Right ventricle myocardium superior (tissue), 1 donor: ENCODE measurements at regions not wholly inside any gene's neighbourhood (a gene's known extent, or its start where the extent isn't known, plus 50 kb on each side); places are given as distances from the start of the nearest gene placed in this dataset.

Experiments used
- ATAC-seq: fragments of 200-7000 bp; cut with Tn5 transposase; one replicate; pipeline ENCODE4 v1.9.1; 2020; ENCODE audit warnings: mild to moderate bottlenecking; ENCODE audit not compliant: poor library complexity
- DNase-seq: peaks from one replicate; pipeline ENCODE4 v3.0.0-alpha.2; 2020
- intact Hi-C: fragments of 100-400 bp; cut with DNase I; formaldehyde crosslinking; loops from one replicate; pipeline ENCODE4 v1.11.2; 2022
- donor health status: DM: no; HTN: yes; CAD: no; lungs with severe emphysema.

DNA sequence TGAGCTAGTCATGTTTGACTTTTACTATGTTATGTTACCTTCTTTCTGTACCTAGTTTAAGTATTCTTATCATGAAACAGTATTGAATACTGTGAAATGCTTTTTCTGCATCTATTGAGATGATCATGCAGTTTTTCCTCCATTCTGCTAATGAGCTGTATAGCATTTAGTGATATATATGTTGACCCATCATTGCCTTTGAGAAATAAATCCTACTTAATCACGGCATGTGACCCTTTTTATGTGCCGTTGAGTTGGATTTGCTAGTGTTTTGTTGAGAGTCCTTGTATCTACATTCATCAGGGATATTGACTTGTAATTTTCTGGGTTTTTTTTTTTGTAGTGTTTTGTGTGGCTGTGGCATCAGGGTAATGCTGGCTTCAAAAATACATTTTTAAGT lies 537.7 kb upstream of the AADAT start:
- no peak for DNase-seq
- intact Hi-C loops = no loop called here
- no peak for ATAC-seq

DNA sequence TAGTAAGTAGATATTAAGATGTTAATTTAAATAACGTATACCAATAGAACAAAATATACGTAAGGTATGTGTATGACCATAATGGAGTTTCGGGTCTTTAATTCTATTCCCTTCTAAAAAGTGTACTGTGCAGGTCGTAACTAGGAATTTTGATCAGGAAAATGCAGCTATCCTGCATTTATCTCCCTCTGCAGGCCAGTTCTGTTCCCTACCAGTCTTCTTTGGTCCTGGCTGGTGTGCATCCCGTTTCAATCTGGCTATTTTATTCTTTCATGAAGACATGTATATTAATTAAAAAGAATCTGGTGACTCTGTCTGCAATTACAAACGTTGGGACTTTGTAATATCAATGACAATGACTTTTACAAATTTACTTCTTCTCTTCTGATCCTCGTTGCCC lies 534.1 kb upstream of the AADAT start:
- no peak for ATAC-seq
- intact Hi-C loops = no loop called here
- DNase-seq = no peak

DNA sequence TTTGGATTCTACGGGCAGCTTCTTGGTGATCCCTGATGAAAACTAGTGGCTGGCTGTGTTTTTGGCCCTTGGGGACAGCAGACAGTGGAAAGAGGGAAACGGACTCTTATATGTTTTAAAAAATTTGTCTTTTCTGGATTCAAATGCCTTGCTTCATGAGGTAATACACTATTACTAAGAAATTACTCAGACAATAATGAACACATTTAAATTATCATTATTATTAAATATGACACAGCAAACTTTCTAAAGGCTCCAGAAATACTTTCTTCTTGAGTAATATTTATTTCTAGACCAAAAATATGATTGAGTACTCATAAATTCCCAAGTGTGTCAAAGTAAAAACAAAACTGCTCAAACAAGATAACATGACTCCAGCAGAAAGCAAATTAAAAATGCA lies 520.7 kb upstream of the AADAT start:
- DNase-seq (no peak), ATAC-seq (no peak)
- intact Hi-C loops = no loop called here

DNA sequence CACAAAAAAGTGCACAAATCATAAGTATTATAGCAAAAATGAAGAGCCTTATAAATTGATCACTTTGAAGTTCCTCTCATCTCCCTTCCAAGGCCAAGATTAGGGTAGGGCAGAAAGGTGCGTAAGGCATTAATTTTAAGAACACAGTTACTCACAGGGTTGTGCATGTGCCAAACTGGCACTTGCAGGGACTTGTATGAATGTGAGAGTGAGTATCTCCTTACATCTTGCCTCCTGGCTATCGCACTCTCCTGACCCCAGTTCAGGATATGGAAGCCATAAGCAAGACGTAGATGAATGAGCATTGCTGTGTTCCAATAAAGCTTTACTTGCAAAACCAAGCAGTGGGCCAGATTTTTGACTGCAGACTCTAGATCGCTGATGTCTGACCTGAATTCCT lies 510.1 kb upstream of the AADAT start:
- intact Hi-C loops = no loop called here
- DNase-seq = no peak
- ATAC-seq = no peak

DNA sequence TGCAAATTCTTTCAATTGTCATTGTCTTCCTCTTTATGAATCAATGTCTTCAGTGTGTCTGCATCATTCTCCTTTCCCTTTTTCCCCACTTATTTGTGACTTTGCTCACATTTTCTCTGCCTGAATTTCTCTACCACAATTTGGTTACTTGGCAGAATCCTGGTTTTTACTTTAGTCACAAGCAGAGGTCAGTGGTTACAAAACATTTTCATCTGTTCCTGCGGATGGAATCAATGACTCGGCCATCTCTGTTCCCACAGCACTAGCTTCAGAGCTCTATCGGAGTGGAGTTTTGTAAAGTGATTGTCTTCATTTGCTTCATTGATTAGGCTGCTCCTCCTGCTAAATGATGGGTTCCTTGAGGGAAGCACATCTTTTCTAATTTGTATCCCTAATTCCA lies 501.3 kb upstream of the AADAT start:
- intact Hi-C loops = no loop called here

DNA sequence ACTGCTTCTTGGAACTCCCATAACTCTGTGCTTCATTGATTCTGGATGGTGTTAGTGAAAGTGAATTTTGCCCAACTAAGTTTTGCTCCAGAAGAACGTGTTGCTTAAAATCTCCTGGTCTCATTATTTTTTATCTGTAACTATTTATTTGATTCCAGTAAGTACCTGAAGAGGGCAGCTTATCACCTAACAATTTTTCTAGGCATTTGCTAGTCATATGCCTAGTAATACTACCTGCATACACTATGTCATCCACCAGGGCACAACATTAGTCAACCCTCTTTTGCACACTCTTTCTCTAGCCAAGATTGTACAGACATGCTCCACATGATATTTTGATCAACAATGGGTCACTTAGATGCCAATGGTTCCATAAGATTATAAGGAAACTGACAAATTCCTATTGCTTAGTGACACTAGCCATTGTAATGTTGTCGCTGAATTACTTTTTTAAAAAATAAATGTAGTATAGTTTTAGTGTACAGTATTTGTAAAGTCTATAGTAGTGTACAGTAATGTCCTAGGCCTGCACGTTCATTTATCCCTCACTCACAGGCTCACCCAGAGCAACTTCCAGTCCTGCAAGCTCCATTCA lies 499.9 kb upstream of the AADAT start:
- DNase-seq (no peak), ATAC-seq (no peak)
- intact Hi-C loops = no loop called here

More for the DNA sequence above, 501.3 kb upstream of the AADAT start:
- ATAC-seq (no peak), DNase-seq (no peak)

DNA sequence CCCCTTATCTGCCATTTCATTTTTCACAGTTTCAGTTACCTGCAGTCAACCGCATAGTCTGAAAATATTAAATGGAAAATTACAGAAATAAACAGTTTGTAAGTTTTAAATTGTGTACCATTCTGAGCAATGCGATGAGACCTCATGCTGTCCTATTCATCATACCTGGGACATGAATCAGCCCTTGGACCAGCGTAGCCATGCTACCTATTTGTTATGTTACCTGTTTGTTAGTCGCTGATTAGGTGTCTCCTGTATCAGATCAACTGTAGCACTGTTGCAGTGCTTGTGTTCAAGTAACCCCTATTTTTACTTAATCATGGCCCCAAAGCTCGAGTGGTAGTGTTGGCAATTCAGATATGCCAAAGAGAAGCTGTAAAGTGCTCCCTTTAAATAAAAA lies 492.2 kb upstream of the AADAT start:
- no peak for ATAC-seq
- intact Hi-C loops = no loop called here
- DNase-seq = no peak

DNA sequence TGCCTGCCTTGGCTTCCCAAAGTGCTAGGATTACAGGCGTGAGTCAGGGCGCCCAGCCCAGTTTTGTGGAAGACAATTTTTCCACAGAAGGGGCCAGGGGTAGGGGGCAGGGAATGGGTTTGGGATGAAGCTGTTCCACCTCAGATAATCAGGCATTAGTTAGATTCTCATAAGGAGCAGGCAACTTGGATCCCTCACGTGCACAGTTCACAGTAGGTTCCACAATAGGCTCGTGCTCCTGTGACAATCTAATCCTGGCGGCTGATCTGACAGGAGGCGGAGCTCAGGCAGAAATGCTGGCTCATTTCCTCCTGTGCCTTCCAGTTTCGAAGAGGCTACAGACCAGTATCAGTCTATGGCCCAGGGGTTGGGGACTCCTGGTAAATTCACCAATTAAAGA lies 491.6 kb upstream of the AADAT start:
- ATAC-seq = no peak
- DNase-seq = no peak
- intact Hi-C loops = no loop called here

DNA sequence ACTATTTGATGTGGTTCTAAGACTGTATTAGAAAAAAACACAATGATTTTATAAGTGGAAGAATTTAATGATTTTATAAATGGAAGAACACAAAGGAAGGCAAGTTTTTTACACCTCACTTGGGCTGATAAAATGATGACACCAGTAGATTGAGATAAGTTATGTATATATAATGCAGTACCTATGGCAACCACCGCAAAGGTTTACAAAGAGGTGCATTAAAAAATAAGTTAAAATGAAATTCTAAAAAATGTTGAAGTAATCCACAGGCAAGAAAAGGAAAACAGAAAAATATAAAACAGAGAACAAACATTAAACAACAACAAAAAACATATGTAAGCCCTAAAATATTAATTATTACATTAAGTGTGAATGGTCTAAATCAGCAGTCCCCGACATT lies 490.9 kb upstream of the AADAT start:
- intact Hi-C loops = no loop called here
- no peak for ATAC-seq

DNA sequence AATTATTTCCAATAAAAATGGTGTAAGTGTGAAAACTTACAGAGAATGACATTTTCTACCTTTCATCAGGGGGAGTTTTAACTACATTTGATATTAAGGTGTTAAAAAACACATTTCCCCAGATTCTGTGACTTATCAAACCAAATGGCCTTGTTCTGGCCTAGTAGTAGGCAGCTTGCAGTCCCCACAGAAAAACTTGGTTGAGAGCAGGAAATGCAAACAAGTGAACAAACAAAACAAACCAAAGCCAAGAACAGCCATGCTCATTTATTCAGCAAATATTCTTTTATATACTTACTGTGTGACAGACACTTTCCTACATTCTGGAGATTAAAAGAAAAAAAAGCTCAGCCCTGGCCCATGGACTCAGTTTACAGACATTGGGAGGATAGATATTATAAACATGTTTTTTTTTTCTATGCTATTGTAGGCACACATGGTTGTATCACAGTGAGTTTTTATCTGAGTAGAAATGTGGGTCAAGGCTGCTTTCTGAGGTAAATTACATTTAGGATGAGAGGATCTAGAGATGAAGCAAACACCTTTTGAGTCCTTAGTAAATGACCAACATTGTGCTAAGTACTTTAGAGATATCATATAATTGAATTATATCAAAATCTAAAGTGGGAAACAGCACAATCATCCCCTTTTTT lies 449.2 kb upstream of the AADAT start:
- no peak for ATAC-seq
- DNase-seq = no peak
- intact Hi-C loops = no loop called here

More for the DNA sequence above, 490.9 kb upstream of the AADAT start:
- no peak for DNase-seq

DNA sequence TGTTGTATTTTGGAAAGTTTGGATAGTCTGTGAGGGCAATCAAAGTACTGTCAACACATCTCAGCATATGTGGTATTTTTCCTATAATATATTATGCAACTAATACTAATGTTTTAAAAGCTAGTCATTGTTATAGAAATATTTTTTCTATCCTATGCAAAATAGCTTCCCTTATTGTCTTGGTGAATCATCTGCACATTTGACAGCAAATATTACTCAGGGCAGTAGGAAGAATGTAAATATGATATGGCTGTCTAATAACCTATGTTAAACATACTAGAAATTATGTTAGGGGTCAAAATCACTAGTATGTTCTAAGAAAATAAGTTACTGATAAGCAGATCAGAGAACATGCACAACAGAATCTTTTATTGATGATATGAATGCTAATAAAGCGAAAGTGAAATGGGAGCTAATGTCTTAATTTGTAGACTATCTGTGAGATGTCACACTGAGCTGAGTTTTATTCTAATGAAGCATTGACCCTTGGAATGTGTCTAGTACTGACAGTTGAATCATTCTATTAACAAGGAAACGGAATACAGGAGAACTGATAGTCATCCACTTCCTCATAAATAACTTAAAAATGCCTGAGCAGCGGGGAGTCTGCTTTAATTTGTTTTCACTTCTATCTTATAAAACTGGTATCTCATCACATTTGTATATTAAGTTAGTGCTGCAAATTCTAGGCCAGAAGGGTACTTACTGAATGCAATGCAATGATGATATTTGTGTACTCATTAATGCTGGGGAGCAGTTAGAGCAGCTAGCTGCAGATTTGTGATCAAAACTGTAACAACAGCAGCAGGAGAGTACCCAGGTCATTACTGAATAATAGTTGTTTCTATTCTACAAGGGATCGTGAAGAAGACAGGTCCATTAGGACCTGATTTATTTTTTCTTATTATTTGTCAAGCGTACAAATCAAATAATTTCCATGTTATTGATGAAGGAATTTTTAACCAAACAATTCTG lies 440.3 kb upstream of the AADAT start:
- intact Hi-C loops = no loop called here

DNA sequence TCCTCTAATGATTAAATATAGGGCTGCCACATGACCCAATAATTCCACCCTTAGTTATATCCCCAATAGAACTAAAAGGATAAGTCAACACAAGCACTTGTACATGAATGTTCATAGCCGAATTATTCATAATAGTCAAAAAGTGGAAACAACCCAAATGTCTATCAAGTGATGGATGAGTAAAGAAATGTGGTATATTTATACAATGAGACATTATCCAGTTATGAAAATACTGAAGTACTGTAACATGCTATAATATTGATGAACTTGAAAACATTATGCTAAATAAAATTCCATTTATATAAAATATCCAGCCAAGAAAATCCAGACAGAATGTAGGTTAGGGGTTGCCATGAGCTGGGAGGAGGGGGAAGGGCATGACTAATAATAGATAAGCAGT lies 436.7 kb upstream of the AADAT start:
- ATAC-seq = no peak
- no peak for DNase-seq
- intact Hi-C loops = no loop called here

More for the DNA sequence above, 440.3 kb upstream of the AADAT start:
- no peak for ATAC-seq
- no peak for DNase-seq

DNA sequence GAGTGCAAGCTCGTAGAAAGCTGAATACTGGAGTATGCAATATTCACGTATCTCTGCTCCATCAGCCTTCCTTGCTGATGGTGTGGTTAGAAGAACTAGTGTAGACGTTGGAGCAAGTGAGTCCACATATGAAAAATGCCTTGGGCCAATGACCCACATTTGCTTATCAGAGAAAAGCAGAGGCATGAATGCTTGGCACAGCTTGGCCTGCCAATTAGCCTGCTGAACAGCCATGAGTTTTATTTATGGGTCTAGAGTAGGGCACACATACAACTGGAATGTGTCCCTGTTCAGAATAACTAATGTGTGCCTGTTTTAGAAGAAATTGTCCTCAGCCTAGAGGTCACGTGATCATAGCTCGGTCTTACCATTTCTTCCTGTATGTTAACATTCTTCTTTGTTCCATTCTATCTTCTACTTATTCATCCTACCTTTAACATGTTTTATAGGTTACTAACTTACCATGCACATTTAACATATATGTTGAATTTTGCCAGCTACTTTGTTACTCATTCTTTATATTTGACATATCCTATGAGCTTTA lies 432.7 kb upstream of the AADAT start:
- intact Hi-C loops = no loop called here
- ATAC-seq (peak; percentile 77), DNase-seq (peak; percentile 37)

DNA sequence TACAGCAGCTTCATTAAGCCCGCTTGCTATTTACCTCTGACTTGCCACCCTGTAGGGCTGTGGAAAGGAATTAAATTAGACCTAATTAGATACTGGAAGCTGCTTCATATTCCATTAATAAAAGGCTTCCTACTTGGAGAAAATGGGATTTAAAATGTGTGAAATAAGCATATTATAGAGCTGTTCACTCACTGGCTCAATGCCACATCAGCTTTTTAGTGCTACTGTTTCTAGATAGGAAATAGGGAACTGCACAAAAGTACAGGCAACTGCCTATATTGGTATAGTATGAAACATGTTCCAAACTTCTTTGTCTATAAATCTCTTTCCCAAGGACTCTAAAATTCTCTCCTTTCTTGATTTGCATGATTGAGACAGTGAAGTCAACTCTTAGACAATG lies 407.9 kb upstream of the AADAT start:
- DNase-seq (no peak), ATAC-seq (no peak)
- intact Hi-C loops = no loop called here

DNA sequence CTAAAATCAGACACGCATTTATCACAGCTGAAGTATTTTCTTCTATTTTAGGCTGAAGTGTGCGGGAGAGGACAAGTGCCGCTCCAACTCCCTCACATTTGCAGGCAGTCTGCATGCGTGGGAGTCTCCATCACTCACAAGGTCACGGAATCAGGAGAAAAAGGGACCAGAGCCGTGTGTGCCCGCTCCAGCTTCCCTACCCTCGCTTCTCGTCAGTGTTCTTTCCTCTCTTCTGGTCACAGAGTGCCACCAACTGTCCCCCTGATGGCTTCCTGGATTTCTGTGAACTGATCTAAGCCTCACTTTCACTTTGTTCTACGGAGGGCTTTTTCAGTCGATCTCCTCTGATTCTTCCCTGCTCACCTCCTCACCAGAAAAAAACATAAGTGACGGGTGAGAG lies 407.4 kb upstream of the AADAT start:
- ATAC-seq (no peak), DNase-seq (no peak)
- intact Hi-C loops = no loop called here

DNA sequence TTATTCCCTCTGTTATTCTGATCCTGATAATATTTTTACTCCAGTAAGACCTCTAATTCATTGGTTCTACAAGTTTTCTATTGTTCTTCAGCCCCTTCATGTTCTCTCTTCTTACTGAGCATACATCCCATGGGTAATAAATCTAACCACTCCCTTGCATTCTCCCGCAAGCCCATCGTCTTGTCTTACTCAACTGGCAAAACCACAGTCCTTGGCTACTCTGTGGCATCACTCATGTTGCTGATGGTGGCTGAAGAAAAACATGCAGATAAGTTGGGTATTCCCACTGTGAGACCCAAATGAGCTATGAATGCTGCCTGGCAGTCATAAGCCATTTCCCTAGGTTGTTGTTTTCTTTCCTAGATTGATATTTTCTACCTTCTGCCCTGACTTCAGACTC lies 402.2 kb upstream of the AADAT start:
- intact Hi-C loops = no loop called here
- no peak for ATAC-seq
- no peak for DNase-seq

DNA sequence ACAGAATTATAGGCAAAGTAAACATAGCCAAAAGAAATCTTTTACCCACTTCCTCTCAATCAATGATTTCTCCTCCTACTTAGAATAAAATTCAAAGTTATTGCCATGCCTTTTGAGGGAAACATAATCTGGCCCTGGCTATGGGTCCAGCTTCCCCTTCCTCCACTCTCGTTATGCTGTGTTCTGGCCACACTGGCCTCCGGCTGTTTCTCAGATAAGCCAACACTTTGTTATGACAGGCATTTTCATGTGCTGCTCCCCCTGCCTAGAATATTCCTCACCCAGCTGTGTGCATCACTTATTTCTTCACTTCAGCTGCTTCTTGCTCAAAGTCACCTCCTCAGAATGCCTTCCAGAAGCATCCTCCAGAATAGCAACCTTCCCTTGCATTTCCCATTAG lies 386.6 kb upstream of the AADAT start:
- ATAC-seq = no peak

DNA sequence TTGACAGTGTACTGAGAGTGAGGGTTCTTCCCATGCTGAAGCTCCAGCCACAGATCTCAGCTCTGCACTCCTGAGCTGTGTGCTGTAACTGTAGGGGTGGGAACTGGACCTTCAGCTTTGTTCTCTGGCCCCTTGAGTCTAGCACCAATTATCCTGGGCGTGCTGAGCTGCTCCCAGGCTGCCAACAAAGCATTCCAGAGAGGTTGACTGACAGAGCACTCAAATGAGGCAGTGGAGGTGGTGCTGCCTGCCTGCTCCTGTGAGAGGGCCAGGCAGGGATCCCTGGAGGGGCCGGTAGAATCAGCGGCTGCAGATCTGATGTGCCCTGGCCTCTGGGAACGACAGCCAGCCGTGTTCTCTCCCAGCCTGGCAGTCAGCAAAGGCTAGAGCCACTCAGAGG lies 375.7 kb upstream of the AADAT start:
- intact Hi-C loops = no loop called here
- ATAC-seq = no peak
- DNase-seq = no peak

More for the DNA sequence above, 386.6 kb upstream of the AADAT start:
- DNase-seq = no peak
- intact Hi-C loops = no loop called here

DNA sequence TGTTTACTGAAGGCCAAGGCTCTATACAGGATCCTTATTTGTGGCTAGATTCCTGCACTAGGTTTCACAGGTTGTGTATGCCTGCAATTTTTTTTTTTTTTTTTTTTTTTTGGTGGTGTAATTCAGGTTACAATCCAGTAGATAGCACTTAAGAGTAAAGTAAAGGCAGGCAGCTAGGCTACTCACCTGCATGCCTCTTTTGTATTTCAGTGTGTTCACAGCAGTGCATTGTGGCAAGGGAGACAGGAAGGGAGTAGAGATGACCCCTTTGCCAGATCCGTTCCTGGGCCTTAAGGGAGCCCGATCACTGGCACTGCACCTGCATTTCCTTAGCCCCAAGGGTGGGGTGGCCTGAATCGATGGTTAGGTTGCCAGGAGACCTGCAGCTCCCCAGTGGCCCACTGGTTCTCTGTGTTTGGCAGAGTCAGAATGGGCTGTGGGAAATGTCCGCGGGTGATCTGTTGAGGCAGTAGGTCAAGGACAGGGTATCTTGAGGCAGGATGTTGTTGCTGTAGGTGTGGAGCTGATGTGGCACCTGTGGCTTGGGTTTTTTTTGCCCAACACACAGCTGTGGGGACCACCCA lies 374.9 kb upstream of the AADAT start:
- intact Hi-C loops = no loop called here
- no peak for DNase-seq
- no peak for ATAC-seq
